HCT116 (cell line): ENCODE measurements at regions not wholly inside any gene's neighbourhood (a gene's known extent, or its start where the extent isn't known, plus 50 kb on each side); places are given as distances from the start of the nearest gene placed in this dataset.

ENCODE experiments used
- ATAC-seq: fragments of 200-7000 bp; cut with Tn5 transposase; 2 replicates; pipeline ENCODE4 v1.9.1; 2020; ENCODE audit warnings: mild to moderate bottlenecking, moderate library complexity
- BruUV-seq: library from RNA; stranded (reverse); fragments of 400-500 nt; replicated peaks from 2 replicates; lab custom pipeline; 2021; lab: Mats Ljungman, UMichigan
- CTCF ChIA-PET: fragments of 300-600 bp; sonication (Branson Sonifier 250); formaldehyde crosslinking; loops from one replicate; lab custom pipeline; 2021; ENCODE audit warnings: antibody characterized with exemption; lab: Charles Lee
- POLR2A ChIA-PET: fragments of 300-600, 350-600 bp; sonication (Branson Sonifier 250); formaldehyde crosslinking; loops from one replicate; lab custom pipeline; 2021; ENCODE audit warnings: antibody characterized with exemption; lab: Charles Lee
- RAD21 ChIA-PET, 2 experiments: fragments of 300-600 bp; sonication (Branson Sonifier 250); formaldehyde crosslinking; loops; one replicate each; lab custom pipeline; 2023; ENCODE audit warnings: low total read pairs in 2 of 2; ENCODE audit not compliant: uncharacterized antibody in 2 of 2, unreplicated experiment in 2 of 2, low non-redundant PET in 1 of 2; lab: Charles Lee
- DNase-seq: peaks from one replicate; pipeline ENCODE4 v3.0.0-alpha.2; 2010; ENCODE audit warnings: low read depth, low spot score
- H2AFZ ChIP-seq: fragments of 200-600 bp; shearing (Covaris generic), sonication (generic); 2 replicates; pipeline ENCODE4 v1.6.1; 2017; ENCODE audit warnings: low read depth, mixed run types, mixed read lengths, antibody characterized with exemption, low read length; ENCODE audit not compliant: poor library complexity, severe bottlenecking
- H3K27ac ChIP-seq: 2 replicates; pipeline ENCODE4 v1.5.1; 2012; ENCODE audit warnings: low read depth, low read length
- H3K27me3 ChIP-seq: fragments of 200-600 bp; sonication (generic); 2 replicates; pipeline ENCODE4 v1.6.1; 2016; ENCODE audit warnings: mixed run types, low read length, mixed read lengths; ENCODE audit not compliant: insufficient read depth
- H3K36me3 ChIP-seq, 2 experiments: fragments of 200-500 bp in 1 of 2; fragments of 200-600 bp in 1 of 2; sonication (Bioruptor generic) in 1 of 2; sonication (generic) in 1 of 2; 2 replicates each; pipeline versions ENCODE4 v1.5.1 to v1.6.1; 2014 to 2016; ENCODE audit warnings: low read length in 2 of 2, inconsistent platforms in 1 of 2, mixed read lengths in 1 of 2, mixed run types in 1 of 2; ENCODE audit not compliant: insufficient read depth in 2 of 2, control insufficient read depth in 1 of 2
- H3K4me1 ChIP-seq, 2 experiments: fragments of 200-600 bp in 1 of 2; sonication (generic) in 1 of 2; 2 replicates each; pipeline versions ENCODE4 v1.5.1 to v1.6.1; 2012 to 2017; ENCODE audit warnings: low read length in 2 of 2, inconsistent platforms in 1 of 2, mild to moderate bottlenecking in 1 of 2, mixed read lengths in 1 of 2, mixed run types in 1 of 2, moderate library complexity in 1 of 2; ENCODE audit not compliant: insufficient read depth in 2 of 2, control insufficient read depth in 1 of 2
- H3K4me2 ChIP-seq: fragments of 200-600 bp; sonication (generic); 2 replicates; pipeline ENCODE4 v1.6.1; 2017; ENCODE audit warnings: mixed run types, low read length, mixed read lengths
- H3K4me3 ChIP-seq, 2 experiments: fragments of 200-600 bp in 1 of 2; sonication (generic) in 1 of 2; replicated peaks in 1 of 2; 2 replicates each; pipeline ENCODE4 v1.5.1; 2011 to 2016; ENCODE audit warnings: low read length in 2 of 2, control low read depth in 1 of 2, low read depth in 1 of 2, mild to moderate bottlenecking in 1 of 2, mixed read lengths in 1 of 2, mixed run types in 1 of 2
- H3K79me2 ChIP-seq: fragments of 200-600 bp; sonication (generic); 2 replicates; pipeline ENCODE4 v1.6.1; 2017; ENCODE audit warnings: mild to moderate bottlenecking, mixed run types, low read length, moderate library complexity, mixed read lengths; ENCODE audit not compliant: insufficient read depth
- H3K9ac ChIP-seq: fragments of 200-600 bp; sonication (generic); 2 replicates; pipeline ENCODE4 v1.6.1; 2016; ENCODE audit warnings: low read length, mixed read lengths
- H3K9me2 ChIP-seq: fragments of 200-600 bp; sonication (generic), shearing (Covaris generic); 2 replicates; pipeline ENCODE4 v1.6.1; 2017; ENCODE audit warnings: mixed run types, mild to moderate bottlenecking, moderate library complexity; ENCODE audit not compliant: insufficient read depth
- H3K9me3 ChIP-seq, 2 experiments: fragments of 200-500 bp in 1 of 2; fragments of 200-600 bp in 1 of 2; sonication (Bioruptor generic) in 1 of 2; sonication (generic) in 1 of 2; 2 replicates each; pipeline ENCODE4 v1.6.1; 2014 to 2017; ENCODE audit warnings: low read length in 2 of 2, mixed read lengths in 2 of 2, inconsistent platforms in 1 of 2, low read depth in 1 of 2, mild to moderate bottlenecking in 1 of 2, mixed run types in 1 of 2, moderate library complexity in 1 of 2; ENCODE audit not compliant: control insufficient read depth in 1 of 2, insufficient read depth in 1 of 2
- H4K20me1 ChIP-seq: fragments of 200-600 bp; sonication (generic), shearing (Covaris generic); 2 replicates; pipeline ENCODE4 v1.6.1; 2017; ENCODE audit warnings: mixed run types, mild to moderate bottlenecking, moderate library complexity; ENCODE audit not compliant: insufficient read depth
- ATF3 ChIP-seq: IDR thresholded peaks from 2 replicates; pipeline ENCODE4 v1.6.1; 2012
- CBX3 ChIP-seq: IDR thresholded peaks from 2 replicates; pipeline ENCODE4 v1.6.1; 2012; ENCODE audit warnings: low read depth
- CEBPB ChIP-seq: IDR thresholded peaks from 2 replicates; pipeline ENCODE4 v1.6.1; 2012; ENCODE audit warnings: low read depth
- CTCF ChIP-seq, 3 experiments: fragments of 200-600 bp in 1 of 3; sonication (generic) in 1 of 3; IDR thresholded peaks in 2 of 3; conservative IDR thresholded peaks in 1 of 3; 2 replicates each; pipeline ENCODE4 v1.5.1; 2012 to 2017; ENCODE audit warnings: low read depth in 2 of 3, low read length in 2 of 3, antibody characterized with exemption in 1 of 3, borderline replicate concordance in 1 of 3, control low read depth in 1 of 3, mild to moderate bottlenecking in 1 of 3, mixed read lengths in 1 of 3, mixed run types in 1 of 3, moderate library complexity in 1 of 3; ENCODE audit not compliant: insufficient read depth in 1 of 3
- EGR1 ChIP-seq: IDR thresholded peaks from 2 replicates; pipeline ENCODE4 v1.6.1; 2012; ENCODE audit warnings: low read depth
- ELF1 ChIP-seq: IDR thresholded peaks from 2 replicates; pipeline ENCODE4 v1.6.1; 2012; ENCODE audit warnings: low read depth, borderline replicate concordance
- EZH2 ChIP-seq: fragments of 200-600 bp; sonication (generic); IDR thresholded peaks from 2 replicates; pipeline ENCODE4 v1.6.1; 2017; ENCODE audit warnings: antibody characterized with exemption, mixed run types
- EZH2phosphoT487 ChIP-seq: fragments of 200-600 bp; IDR thresholded peaks from 2 replicates; pipeline ENCODE4 v1.6.1; 2018; ENCODE audit warnings: antibody characterized with exemption, borderline replicate concordance
- JUND ChIP-seq: IDR thresholded peaks from 2 replicates; pipeline ENCODE4 v1.6.1; 2012
- POLR2A ChIP-seq: IDR thresholded peaks from 2 replicates; pipeline ENCODE4 v1.7.0; 2011; ENCODE audit warnings: borderline replicate concordance; ENCODE audit not compliant: insufficient read depth, insufficient read length; ENCODE audit errors: extremely low read depth
- RAD21 ChIP-seq: IDR thresholded peaks from 2 replicates; pipeline ENCODE4 v1.6.1; 2012; ENCODE audit warnings: low read depth, mild to moderate bottlenecking
- REST ChIP-seq: IDR thresholded peaks from 2 replicates; pipeline ENCODE4 v1.6.1; 2012; ENCODE audit warnings: low read depth
- SIN3A ChIP-seq: IDR thresholded peaks from 2 replicates; pipeline ENCODE4 v1.6.1; 2012; ENCODE audit warnings: low read depth
- SP1 ChIP-seq: IDR thresholded peaks from 2 replicates; pipeline ENCODE4 v1.6.1; 2012; ENCODE audit warnings: low read depth
- SRF ChIP-seq: IDR thresholded peaks from 2 replicates; pipeline ENCODE4 v1.6.1; 2012; ENCODE audit warnings: low read depth
- TCF7L2 ChIP-seq: IDR thresholded peaks from 2 replicates; pipeline ENCODE4 v1.7.0; 2011; ENCODE audit warnings: borderline replicate concordance, inconsistent platforms; ENCODE audit not compliant: insufficient read depth, insufficient read length; ENCODE audit errors: extremely low read depth
- YY1 ChIP-seq: IDR thresholded peaks from 2 replicates; pipeline ENCODE4 v1.6.1; 2011; ENCODE audit warnings: low read length, low read depth, moderate library complexity, mild to moderate bottlenecking; ENCODE audit not compliant: insufficient replicate concordance; ENCODE audit errors: extremely low read depth
- ZBTB33 ChIP-seq: IDR thresholded peaks from 2 replicates; pipeline ENCODE4 v1.6.1; 2011; ENCODE audit warnings: mild to moderate bottlenecking, low read length, moderate library complexity; ENCODE audit not compliant: insufficient replicate concordance; ENCODE audit errors: extremely low read depth
- ZFX ChIP-seq: fragments of 450-650 bp; IDR thresholded peaks from 2 replicates; pipeline ENCODE4 v1.6.1; 2017
- ZNF274 ChIP-seq: fragments of 200-500 bp; sonication (Bioruptor generic); IDR thresholded peaks from 2 replicates; pipeline ENCODE4 v1.6.1; 2014; ENCODE audit warnings: mild to moderate bottlenecking, low read depth, low read length, inconsistent platforms
- intact Hi-C: fragments of 100-400 bp; cut with micrococcal nuclease; formaldehyde crosslinking; loops from 2 replicates; pipeline ENCODE4 v1.10.0; 2022

GRCh38 chr1:11426617-11427016 lies 52.3 kb upstream of the DISP3 start:
- TF ChIP-seq JUND (no peak), SRF (no peak), REST (no peak), TCF7L2 (no peak), ZFX (no peak), POLR2A (no peak), EGR1 (no peak), SIN3A (no peak), ELF1 (no peak), EZH2 (no peak), YY1 (no peak), ATF3 (no peak), CTCF (IDR thresholded peaks at IDR 0.05 in 2 of 3, conservative IDR thresholded peaks at IDR 0.05 in 1 of 3; ENCODE audit: borderline replicate concordance in 1 of 3, insufficient read depth in 1 of 3, low read depth in 2 of 3, low read length in 2 of 3) (no peak), SP1 (no peak), ZBTB33 (no peak), RAD21 (no peak), CBX3 (no peak), EZH2phosphoT487 (no peak), ZNF274 (no peak), CEBPB (no peak)
- Histone ChIP-seq H3K9ac (no peak overlapping the region), H3K9me2 (no peaks in the 10 kb centered on the region), H4K20me1 (no peaks in the 10 kb centered on the region), H3K4me3 (no peak overlapping the region), H3K36me3 (no peaks in the 10 kb centered on the region), H3K27me3 (no peaks in the 10 kb centered on the region), H2AFZ (no peak overlapping the region), H3K27ac (no peak overlapping the region), H3K4me2 (no peak overlapping the region), H3K9me3 (no peaks in the 10 kb centered on the region), H3K4me1 (no peaks in the 10 kb centered on the region), H3K79me2 (no peaks in the 10 kb centered on the region)
- ChIA-PET POLR2A (no interaction called here), RAD21 (no interaction called here), CTCF (no interaction called here)
- no TSS peak for BruUV-seq
- intact Hi-C loops: no loop called here
- DNase-seq: no peak
- ATAC-seq: no peak
